ENCODE measurements at regions not wholly inside any gene's neighbourhood (a gene's known extent, or its start where the extent isn't known, plus 50 kb on each side); places are given as distances from the start of the nearest gene placed in this dataset.

DNA sequence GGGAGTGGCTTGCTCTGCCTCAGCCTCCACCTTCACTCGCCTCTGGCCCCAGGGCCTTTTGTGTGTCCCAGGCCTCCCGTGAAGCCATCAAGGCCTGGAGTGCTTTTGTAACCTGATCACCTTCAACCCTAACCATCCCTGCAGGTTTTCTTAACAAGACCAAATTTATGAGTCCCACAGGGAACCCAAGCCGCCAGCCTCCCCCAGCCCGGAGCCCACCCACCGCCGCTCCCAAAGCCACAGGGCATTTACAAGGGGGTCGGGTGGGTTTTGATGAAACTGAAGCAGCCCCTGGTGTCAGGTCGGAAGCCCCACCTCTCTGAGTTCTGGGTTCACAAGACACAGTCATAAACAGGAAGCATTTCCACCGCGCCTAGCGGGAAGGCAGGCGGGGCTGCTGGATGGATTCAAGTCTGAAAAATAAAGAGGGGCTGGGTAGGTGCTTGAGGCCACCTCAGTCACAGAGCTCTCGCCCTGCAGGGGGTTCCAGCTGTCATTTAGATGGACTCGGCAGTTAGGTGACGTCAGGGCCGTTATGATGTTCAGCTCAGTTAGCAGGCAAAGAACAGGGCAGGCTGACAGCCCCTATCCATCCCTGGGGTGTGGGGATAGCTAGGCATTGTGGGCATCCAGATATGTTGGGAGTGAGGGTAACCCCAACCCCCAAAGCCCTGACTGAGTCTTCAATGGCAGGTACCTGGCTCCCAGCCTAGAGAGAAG lies 128.5 kb downstream of the BCOR start:
- no peak for FAIRE-seq
- ChIA-PET CTCF (ENCODE audit: low intra/inter-chr PET ratio) (no interaction called here), POLR2A (interaction anchor here (0.6 kb wide), 1 partner anchor 195 kb away, joined by 3 read pairs; no protein-coding TSS in a partner anchor)

More for the DNA sequence above, 128.5 kb downstream of the BCOR start:
- ATAC-seq (peak; percentile 51; the same call in 2 of the 3 replicates), DNase-seq (ENCODE audit: extremely low read depth in 1 of 4, low spot score in 3 of 4) (no peak)
- Histone ChIP-seq H3K9me1 (ENCODE audit: control insufficient read depth, insufficient read depth, low read length) (no peaks in the 10 kb centered on the region), H3K27me3 (ENCODE audit: control insufficient read depth in 2 of 2, insufficient read depth in 2 of 2, low read length in 2 of 2) (no peaks in the 10 kb centered on the region; a peak in 1 of 5 replicates), H2AFZ (ENCODE audit: low read depth, low read length) (peak overlapping the region; percentile 59), H3K4me1 (replicated peaks in 1 of 2; ENCODE audit: control insufficient read depth in 2 of 2, insufficient read depth in 2 of 2, low read length in 2 of 2) (peaks cover 0 to 5% of the 10 kb centered on the region in 2 experiments; a peak in 2 of 5 replicates), H3K9ac (ENCODE audit: insufficient read depth in 1 of 2, low read depth in 2 of 2, low read length in 2 of 2) (0 out of 4 replicates have a peak overlapping the region, but pooled peaks of 1 of the 2 experiments have one; percentile 43), H3K79me2 (ENCODE audit: control insufficient read depth, insufficient read depth, low read length) (no peaks in the 10 kb centered on the region), H3K4me3 (no peak overlapping the region), H3K9me3 (replicated peaks; ENCODE audit: control insufficient read depth, insufficient read depth, low read depth, low read length) (no peaks in the 10 kb centered on the region; the same call in 1 of the 2 replicates), H3K27ac (ENCODE audit: extremely low read depth, low read depth, low read length) (no peak overlapping the region), H3K4me2 (ENCODE audit: insufficient read depth, low read length) (no peak overlapping the region; the same call in 1 of the 2 replicates), H3K36me3 (ENCODE audit: control insufficient read depth, insufficient read depth, low read length) (no peaks in the 10 kb centered on the region), H4K20me1 (replicated peaks; ENCODE audit: control insufficient read depth, insufficient read depth, low read length) (no peaks in the 10 kb centered on the region)
- TF ChIP-seq, protein P1, sequence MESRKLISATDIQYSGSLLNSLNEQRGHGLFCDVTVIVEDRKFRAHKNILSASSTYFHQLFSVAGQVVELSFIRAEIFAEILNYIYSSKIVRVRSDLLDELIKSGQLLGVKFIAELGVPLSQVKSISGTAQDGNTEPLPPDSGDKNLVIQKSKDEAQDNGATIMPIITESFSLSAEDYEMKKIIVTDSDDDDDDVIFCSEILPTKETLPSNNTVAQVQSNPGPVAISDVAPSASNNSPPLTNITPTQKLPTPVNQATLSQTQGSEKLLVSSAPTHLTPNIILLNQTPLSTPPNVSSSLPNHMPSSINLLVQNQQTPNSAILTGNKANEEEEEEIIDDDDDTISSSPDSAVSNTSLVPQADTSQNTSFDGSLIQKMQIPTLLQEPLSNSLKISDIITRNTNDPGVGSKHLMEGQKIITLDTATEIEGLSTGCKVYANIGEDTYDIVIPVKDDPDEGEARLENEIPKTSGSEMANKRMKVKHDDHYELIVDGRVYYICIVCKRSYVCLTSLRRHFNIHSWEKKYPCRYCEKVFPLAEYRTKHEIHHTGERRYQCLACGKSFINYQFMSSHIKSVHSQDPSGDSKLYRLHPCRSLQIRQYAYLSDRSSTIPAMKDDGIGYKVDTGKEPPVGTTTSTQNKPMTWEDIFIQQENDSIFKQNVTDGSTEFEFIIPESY (CRISPR knock-in tag; IDR thresholded peaks at IDR 0.05) = peak; percentile 93
- TF ChIP-seq CREM (IDR thresholded peaks at IDR 0.05; ENCODE audit: low read depth) = no peak
- 0 out of 2 replicates have a peak, but pooled peaks have one; percentile 15 for TF ChIP-seq NFIX (CRISPR knock-in tag; IDR thresholded peaks at IDR 0.05; ENCODE audit: low read depth)
- intact Hi-C loops (cut with micrococcal nuclease) = no loop called here
- WGBS (ENCODE audit: insufficient coverage, low coverage, missing lambda C conversion rate) = 7% methylated on average over 11 of the region's 16 CpGs
- no TSS peak for BruUV-seq (replicated peaks)
- in situ Hi-C loops (cut with MboI) = no loop called here
